GM21529 (cell line): ENCODE measurements at regions not wholly inside any gene's neighbourhood (a gene's known extent, or its start where the extent isn't known, plus 50 kb on each side); places are given as distances from the start of the nearest gene placed in this dataset.

Experiments used
- ATAC-seq: cut with Tn5 transposase; IDR thresholded peaks from one replicate; pipeline ENCODE4 v1.9.1; 2021; ENCODE audit not compliant: unreplicated experiment

DNA sequence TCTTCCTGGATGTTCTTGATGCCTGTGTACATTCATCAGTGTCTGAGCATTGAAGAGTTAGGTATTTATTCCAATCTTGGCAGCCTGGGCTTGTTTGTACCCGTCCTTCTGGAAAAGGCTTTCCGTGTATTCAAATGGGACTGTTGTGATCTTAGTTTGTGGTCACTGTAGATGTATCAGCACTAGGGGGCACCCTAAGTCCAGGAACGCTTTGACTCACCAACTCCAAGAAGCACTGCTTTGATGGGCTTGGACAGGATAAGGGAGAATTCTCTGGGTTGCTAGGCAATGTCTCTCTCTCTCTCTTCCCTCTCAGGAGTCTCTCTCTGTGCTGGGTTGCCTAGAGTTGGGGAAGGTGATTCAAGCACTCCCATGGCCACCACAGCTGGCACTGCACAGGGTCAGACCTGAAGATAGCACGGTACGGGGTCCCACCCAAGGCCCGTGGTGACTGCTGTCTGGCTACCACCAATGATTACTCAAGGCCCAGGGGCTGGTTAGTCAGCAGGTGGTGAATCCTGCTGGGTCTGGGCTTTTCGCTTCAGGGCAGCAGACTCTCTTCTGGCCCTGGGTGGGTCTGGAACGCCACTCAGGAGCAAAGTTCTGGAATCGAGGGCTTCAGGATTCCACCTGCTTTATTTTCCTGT lies 211.1 kb upstream of the RGS6 start:
- no peak for ATAC-seq

DNA sequence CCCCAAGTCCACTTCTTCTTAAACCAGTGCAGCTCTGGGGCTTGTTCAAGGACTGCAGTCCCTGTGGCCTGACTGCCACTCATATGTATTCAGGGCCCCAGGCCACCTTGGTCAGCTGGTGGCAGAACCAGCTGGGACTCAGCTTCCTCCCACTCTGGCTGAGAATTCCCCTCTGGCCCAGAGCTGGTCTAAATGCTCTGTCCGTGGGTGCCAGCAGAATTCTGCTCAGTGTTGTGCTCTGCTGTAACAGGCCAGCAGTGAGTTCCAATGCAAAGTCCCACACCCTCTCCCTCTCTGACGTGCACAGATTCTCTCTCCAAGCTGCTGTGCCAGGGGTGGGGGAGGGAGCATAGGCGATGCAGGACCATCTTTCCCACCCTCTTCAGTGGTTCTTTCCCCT lies 210.4 kb upstream of the RGS6 start:
- ATAC-seq, result no peak

- no peak for ATAC-seq
These were observed 209.3 kb upstream of the RGS6 start for GRCh38 chr14:71722885-71723284.

GRCh38 chr14:71725922-71726579 lies 206.2 kb upstream of the RGS6 start:
- no peak for ATAC-seq

- no peak for ATAC-seq
These were observed 205.6 kb upstream of the RGS6 start for GRCh38 chr14:71726580-71727021.

GRCh38 chr14:71728386-71728785 lies 203.8 kb upstream of the RGS6 start:
- ATAC-seq, result no peak

DNA sequence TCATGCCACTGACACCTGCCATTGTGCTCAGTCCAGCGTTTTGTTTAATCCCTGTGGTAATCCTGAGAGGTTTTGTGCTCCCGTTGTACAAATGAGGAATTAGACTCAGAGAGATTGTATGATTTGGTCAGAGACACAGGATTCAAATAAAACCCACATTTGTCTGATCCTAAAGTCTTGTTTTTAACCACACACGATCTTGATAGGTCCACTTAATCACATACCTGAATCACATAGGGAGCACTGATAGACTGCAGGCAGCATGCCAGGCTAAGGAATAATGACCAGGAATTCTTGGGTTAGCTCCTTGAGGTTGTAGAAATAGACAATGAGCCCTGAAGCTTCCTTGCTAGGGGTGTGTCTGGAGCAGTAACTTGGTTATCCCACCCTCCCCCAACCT lies 202.6 kb upstream of the RGS6 start:
- ATAC-seq, result no peak

DNA sequence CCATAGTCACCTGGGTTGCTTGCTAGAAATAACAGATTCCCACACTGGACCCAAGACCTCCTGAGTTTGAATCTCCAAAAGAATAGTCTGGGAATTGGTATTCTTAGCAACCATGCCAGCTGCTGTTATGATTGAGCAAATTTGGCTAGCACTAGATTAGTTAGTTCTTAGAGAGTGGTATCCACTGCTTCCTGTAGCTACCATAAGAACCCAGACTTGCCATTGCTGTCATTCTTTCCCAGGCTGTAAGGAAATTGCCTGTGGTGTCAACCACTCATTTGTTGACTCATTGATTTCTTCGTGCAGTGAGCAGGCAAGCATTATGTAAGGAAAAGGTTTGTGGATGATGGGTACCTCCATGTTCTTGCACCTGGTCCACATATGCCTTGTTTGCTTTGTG lies 201.8 kb upstream of the RGS6 start:
- ATAC-seq, result no peak

GRCh38 chr14:71731096-71731495 lies 201.1 kb upstream of the RGS6 start:
- no peak for ATAC-seq

- ATAC-seq, result no peak
These were observed 198.9 kb upstream of the RGS6 start for GRCh38 chr14:71733210-71733883.

DNA sequence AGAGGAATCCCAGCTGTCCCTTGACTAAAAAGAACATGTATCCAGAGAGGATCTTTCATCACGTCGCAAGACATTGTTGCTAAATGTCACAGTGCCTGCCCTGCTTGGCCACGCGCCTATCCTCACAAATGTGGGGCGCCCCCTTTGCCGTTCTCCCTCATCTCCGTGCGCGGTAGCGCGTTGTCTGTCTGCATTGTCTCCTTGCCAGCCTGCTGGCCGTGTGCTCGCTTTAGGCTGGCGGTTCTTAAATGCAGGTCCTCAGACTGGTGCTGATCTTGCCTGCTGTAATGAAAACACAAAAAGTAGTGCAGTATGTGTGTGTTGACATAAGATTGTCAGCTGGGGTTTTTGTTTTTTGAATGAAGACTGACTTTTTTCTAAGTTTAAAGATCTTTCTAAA lies 198.2 kb upstream of the RGS6 start:
- no peak for ATAC-seq

GRCh38 chr14:71734885-71735284 lies 197.3 kb upstream of the RGS6 start:
- no peak for ATAC-seq

GRCh38 chr14:71737760-71738159 lies 194.5 kb upstream of the RGS6 start:
- no peak for ATAC-seq

- ATAC-seq, result no peak
These were observed 192.8 kb upstream of the RGS6 start for GRCh38 chr14:71739273-71739990.

- ATAC-seq, result no peak
These were observed 191.0 kb upstream of the RGS6 start for GRCh38 chr14:71741241-71741640.

GRCh38 chr14:71742485-71742884 lies 189.7 kb upstream of the RGS6 start:
- ATAC-seq, result no peak

- no peak for ATAC-seq
These were observed 187.2 kb upstream of the RGS6 start for GRCh38 chr14:71745072-71745471.

DNA sequence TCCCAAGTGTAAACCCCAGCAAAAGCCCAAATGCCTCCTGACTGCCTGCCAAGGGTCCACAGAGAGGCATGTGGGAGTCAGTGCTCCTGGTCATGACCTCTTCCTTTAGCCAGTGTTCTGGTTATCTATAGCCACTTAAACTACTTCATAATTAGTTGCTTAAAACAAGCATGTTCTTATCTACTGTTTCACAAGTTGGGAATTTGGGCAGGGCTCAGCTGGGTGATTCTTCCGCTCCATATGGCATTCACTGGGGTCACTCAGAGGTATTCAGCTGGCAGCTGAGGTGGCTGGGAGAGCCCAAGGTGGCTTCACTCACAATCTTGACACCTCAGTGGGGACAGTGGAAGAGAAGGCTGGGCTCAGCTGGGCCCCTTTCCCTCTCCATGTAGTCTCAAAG lies 184.0 kb upstream of the RGS6 start:
- no peak for ATAC-seq

GRCh38 chr14:71749613-71750238 lies 182.5 kb upstream of the RGS6 start:
- no peak for ATAC-seq

GRCh38 chr14:71751264-71751663 lies 181.0 kb upstream of the RGS6 start:
- no peak for ATAC-seq

DNA sequence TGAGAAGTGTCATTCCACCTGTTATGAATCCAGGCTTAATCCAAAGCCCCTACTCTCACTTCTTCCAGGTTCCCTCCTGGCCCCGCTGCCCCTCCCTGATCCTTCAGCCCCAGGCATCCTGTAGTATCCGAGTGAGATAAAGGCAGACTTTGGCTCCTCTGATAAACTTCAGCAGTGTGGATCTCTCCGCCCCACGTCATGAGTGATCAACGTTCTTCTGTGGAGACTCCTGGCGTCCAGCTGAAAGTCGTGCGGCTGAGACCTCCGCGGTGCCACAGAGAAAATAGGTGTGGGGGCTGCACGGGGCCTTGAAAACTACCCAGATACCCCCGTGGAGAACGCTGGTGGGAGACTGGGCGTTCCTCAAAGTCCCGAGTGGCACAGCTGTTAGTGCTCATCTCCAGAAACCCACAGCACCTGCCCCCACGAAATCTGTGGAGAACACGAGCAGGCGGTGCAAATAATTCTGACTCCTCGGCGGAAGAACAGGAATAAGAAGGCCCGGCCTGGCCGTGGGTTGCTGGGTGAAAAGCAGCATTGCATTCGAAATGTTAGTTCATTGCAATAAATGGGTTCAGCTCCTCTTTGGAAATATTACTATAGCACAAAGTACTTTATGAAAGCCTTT lies 180.0 kb upstream of the RGS6 start:
- ATAC-seq, result no peak
